Activated CD8-positive, alpha-beta memory T cell treated with anti-CD3 and anti-CD28 coated beads, Interleukin-2, amount 50 U/mL, for 24 hours (primary cell): ENCODE measurements at regions not wholly inside any gene's neighbourhood (a gene's known extent, or its start where the extent isn't known, plus 50 kb on each side); places are given as distances from the start of the nearest gene placed in this dataset.

ENCODE experiments used
- DNase-seq: peaks from one replicate; pipeline ENCODE4 v3.0.0-alpha.2; 2020; ENCODE audit errors: extremely low read depth

DNA sequence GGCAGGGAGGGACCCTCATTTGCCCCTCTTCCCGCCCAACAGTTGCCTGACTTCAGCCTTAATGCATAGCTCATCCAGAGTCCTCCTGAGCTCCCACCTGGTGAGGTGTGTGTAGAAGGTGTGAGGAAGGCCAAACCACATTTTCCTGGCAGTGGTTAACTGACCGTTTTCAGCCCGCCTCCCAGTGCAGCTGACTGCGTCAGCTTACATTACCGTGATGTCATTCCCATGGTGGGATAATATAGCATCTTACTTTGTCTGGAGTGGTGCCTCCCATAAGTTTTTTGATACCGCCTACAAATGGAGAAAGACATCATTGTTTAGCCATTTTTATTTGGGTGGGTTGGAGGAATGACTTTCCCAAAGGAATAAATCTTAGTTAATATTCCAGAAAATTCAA, 151.9 kb downstream of the C9orf152 start:
- DNase-seq: no peak

DNA sequence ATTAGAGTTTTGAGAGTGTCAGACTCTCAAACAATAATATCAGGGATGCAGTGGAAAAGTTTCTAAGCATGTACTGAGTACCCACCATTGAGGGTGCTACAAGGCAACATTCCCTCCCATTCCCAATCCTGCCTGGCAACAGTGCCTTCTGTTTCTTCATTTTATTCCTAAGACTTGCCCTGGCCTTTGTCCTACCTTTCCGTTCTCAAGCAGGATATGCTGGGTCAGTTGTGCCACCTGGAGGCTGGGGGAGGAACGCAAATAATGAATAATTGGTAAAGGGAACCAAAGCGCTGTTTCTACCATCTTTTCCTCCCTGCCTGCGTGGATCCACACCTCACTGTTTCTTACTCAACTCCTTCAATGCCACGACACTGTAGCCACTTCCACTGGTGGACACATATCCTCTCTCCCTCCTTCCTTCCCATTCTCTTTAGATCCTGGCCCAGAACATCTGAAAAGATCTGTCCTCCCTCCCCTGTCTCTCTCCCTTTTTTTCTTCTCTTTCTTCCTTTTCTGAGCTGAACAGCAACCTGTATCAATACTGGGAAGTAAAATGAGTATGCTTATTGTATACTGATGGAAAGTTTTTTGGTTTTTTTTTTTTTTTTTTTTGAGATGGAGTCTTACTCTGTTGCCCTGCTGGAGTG, 149.5 kb downstream of the C9orf152 start:
- no peak for DNase-seq

DNA sequence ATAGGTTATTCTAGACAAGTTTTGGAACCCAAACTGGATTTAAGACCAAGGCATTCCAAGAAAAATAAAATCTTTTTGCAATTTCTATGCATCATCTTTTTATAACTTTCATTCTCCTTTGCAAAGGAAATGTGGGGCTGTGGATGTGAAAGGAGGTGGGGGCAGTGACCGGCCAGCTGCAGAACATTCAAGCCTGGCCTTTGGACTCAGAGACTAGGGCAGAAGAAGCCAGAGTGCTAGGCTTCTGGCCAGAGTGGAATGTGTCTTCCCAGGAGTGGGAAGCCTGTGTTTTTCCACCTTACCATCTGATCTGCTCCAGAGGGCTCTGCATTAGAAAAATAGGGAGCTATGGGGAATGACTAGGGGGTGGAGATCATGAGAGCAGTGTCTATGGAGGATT, 148.5 kb downstream of the C9orf152 start:
- no peak for DNase-seq

DNA sequence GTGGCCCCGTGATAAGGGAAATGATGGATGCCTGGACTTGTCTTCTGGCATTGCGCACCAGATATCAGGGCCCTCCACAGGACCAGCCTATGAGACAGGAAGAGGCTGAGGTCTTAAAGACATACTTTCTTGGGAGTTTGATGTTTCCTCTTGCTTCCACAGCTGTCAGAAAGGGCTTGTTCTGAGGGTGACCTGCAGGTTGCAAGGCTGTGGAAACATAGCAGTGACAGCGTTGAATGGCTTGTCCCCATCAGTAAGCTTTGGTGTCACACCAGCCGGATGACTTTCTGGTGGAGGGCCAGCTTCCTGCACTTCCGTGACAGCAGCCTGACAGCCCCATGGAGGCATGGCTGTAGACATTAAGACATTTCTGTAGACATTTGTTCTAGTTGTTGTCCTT, 143.2 kb downstream of the C9orf152 start:
- DNase-seq: no peak

DNA sequence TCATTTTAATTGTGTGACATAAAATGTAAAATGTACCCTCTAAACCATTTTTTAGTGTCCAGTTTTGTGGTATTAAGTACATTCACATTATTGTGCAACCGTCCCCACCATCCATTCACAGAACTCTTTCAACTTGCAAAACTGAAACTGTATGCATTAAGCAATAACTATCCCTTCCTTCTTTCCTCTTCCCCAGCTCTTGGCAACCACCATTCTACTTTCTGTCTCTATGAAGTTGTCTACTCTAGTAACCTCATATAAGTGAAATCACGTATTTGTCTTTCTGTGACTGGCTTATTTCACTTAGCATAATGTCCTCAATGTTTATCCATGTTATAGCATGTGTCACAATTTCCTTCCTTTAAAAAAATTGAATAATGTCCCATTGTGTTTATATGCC, 142.4 kb downstream of the C9orf152 start:
- DNase-seq: no peak

DNA sequence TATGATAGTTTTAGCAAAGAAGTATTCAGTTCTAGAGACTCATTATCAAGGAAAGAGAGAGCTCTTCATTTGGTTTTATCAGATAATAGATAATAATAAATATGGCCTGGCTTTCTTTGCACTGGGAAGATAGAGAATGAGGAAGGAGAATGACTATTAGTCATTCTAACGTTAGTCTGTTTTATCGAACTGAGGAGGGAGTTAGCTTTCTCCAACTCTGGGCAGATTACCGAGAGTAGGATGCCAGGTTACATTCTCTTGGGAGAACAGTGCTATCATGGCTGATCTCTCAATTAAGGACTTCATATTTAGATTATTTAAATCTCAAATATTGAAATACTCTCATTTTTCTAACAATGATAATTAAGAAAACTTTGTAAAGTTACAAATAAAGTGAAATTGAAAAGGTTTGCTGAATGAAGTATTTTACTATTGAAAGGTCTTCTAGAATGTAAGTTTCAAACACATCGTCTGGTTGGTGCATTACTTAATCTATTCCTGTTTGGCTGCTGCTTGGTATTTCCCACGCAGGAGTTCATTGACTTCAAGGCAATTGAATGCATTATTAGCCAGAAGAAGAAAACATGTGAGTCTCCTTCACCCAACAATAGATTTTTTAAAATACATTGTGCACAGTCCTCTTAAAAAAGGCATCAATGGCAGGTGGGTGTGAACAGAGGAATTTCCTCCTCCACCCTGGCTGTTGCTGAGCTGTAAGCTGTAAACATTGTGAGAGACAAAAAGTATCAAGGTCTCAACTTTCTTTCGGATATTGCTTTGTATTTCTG, 140.8 kb downstream of the C9orf152 start:
- DNase-seq: no peak

DNA sequence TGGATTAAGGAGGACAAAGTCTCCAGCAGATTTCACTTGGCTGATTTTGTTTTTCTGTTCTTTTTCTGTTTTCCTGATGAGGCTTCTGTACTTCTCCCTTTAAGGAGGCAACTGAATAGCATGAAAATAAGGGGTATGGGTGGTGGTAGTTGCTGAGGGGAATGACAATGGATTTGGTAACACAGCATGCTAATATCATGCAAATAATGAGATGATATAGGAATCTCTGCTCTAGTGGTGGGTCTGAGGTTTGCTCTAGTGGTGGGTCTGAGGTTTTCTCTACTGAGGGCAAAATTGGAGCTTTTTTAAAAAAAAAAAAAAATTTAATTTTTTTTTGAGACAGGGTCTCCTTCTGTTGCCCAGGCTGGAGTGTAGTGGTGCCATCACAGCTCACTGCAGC, 139.7 kb downstream of the C9orf152 start:
- no peak for DNase-seq

DNA sequence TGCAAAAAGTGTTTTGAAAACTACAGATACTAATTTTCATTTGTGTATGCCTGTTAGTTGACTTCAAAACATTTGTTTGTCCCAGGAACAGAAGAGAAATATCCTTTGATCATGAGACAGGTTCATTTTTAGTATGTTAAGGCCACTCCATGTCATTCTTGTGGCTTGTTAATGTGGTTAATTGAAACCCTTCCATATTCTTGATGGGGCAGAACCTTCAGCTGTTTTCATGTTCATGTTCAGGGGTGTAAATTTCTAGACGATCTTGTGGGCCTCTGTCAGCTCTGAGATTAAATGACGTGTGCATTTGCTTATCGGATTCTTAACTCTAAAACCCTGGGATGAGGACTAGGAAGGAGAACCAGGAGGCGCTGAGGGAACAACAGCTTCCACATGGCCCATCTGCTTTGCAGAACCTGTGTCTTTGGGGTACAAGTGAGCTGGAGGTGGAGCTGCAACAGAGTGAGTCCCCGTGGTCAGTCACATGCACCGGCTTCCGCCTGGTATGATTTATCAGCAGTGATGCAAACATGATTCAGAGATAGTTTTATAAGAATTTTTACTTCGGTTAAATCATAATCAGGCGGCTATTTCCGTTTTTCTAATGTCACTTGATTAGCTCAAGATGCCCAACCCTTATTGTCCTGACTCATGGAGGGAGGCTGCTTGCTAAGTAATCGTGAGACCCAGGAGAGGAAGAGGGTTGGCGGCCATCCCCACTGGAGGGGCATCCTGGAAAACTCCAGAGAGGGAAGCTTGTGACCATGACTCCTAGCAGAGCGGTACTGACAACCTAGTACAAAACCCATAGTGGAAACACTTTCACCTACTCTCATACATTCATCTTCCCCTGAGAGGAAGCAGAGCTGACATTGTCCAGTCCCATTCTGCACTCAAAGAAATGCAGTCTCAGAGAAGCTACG, 138.4 kb downstream of the C9orf152 start:
- no peak for DNase-seq

DNA sequence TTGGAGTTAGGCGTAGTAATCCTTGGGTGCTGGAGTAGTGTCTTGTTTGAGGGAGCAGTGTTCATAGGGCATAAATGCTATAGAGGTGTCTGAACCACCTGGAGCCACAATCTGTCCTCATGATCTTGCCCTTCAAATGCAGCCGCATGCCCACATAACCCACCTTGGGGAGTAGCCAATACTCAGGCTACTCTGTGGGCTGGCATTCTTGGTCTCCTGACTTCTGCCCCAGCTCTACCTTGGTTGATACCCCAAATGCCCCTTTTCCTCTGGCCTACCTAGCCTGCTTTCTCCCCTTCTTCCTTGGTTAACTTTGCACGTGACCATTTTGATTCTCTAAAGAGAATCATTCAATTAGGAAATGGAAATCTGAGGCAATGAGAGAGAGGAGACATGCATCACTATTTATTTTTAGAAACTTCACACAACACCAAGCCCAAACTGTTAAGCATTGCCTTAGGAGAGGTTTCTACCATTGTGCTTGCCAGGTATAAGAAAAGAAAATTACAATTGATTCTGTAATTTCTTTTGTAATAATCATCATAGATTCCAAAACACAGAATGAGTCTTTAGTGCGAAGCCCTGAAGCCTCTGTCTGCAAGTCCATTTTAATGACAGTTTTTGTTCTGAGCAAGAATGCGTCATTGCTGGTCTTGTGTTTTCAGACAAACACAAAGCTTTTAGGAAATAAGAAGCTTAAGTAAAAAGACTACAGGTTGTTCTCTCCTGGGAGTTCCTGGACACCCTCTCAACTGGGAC, 135.2 kb downstream of the C9orf152 start:
- DNase-seq: no peak

DNA sequence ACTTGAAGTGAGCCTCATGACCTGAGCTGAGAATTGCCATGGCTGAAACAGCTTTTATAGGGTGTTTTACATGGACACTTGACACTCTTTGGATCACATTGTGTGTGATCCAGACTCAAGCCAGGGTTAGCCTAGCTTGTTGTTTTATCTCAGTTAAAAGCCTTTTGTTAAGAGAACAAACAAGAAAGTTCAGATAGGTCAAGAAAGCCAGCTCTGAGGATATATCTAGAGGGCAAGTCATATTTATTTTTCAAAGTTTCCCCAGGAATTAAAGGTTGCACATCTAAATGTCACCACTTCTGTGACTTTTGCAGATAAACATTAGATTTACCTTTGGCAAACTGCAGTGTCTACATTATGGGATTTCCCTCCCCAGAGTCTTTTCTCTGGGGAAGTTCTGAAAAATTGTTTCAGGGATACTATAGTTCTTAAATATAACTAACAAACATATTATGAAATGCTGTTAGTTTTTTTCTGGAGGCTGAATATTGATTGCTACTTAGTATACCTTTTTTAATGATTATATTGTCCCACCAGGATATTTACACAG, 134.5 kb downstream of the C9orf152 start:
- no peak for DNase-seq

DNA sequence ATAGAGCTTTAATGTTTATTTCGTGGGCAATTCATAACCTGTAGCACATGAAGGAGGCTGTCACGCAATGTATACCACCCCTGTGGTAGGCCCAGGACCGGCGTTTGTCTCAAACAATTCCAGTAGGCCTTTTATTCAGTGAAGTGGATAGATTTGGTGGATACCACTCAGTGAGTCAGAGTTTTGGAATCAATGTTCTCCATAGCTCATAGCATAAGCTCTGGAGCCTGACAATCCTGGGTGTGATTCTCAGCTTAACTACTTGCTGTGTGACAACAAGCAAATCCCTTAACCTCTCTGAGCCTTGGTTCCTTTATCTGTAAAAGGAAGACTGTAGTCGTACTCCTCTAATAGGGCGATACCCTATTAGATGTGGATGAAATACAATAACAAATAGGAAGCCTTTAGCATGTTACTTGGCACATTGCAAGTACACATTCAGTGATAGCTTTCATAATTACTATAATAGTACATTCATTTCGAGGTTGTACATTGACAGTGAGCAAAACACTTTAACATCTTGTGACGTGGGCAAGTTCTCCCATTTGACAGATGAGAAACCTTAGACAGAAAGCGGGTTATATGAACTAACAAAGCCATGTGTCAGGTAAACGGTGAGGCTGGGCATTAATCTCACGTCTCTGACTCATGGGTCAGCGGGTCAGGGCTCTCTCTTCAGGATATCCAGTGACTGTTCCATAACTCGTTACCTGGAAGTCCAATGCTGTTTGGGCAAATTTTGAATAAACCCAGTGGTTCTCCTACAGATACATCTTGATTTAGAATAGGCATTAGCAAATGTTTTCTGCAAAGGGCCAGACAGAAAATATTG, 130.8 kb downstream of the C9orf152 start:
- no peak for DNase-seq

DNA sequence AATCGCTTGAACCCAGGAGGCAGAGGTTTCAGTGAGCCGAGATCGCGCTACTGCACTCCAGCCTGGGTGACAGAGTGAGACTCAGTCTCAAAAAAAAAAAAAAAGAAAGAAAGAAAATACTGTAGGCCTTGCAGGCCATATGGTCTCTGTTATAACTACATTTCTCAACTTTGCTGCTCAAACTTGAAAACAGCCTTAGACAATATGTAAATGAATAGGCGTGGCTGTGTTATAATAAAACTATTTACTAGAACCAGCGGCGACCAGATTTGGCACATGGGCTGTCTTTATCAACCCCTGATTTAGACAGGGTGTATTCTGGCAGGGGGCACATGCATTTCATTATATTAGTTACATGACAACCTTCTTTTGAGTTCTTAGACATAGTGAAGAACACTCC, 130.0 kb downstream of the C9orf152 start:
- no peak for DNase-seq

DNA sequence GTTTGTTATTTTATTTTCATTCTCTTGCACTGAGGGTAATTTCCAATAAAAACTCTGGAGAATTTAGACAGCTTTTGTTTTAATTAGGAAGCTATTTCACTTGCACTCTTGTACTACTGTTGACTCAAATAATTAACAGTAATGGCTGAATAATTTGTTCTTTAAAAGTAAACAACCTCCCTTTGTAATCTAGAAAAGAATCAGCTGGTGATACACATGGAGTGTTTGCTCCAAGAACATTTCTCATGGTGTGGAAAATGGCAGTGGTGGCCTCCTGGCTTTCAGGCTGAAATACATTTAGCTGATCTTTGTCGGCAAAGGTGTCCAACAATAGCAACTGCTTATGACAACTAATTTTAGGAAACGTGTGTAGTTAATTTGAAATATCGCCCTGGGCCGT, 129.4 kb downstream of the C9orf152 start:
- no peak for DNase-seq

DNA sequence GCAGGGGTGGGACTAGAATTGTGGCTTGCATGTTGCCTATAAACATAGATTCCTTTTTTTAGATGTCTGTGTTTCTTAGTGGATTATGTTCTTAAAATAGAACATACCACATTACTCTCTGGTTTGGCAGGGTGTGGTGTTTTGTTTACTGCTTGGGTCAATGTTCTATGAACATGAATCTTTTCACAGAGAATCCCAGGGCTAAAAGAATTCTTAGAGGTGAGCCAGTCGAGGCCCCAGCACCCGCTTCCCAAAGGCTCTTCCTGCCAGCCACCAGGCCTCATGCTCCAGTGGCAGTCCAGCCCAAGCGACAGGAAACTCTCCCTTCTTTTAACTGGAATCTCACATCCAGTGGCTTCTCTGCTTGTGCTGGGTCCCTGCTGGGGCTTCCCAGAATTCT, 126.6 kb downstream of the C9orf152 start:
- no peak for DNase-seq

DNA sequence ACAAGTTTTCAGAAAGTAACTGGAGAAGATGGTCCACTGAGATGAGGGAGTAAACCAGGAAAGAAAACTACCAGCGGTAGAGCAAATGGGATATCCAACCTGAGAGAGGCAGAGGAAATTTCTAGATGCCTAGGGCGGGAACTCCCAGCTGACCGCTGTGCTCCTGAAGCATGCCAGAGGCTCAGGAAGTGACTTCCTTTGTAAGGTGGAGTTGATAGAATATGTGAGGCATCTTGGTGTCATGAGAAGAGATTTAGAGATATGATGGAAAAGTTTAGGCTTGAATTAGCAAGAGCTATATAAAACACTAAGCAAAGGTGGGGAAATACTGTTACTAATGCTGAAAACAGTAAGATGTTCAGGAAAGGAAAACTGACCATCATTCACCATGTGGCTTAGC, 124.1 kb downstream of the C9orf152 start:
- no peak for DNase-seq

DNA sequence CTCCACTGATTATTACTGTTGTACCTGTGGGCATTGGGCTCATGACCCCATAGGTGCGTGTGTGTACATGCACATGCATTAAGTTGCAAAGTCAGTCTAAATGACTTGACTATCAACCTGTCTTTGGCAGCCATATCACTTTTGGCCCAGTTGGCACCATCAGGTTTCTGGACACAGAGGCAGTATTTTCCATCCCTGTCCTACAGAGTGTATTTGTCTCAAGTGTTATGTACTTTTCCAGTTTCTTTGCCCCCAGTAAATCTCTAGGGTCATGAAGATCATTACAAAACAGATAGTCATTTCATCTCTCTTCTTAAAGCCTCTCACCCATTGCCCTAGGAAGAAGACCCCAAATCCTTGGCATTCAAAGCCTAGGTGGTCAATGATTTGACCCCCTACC, 121.4 kb downstream of the C9orf152 start:
- DNase-seq: no peak

DNA sequence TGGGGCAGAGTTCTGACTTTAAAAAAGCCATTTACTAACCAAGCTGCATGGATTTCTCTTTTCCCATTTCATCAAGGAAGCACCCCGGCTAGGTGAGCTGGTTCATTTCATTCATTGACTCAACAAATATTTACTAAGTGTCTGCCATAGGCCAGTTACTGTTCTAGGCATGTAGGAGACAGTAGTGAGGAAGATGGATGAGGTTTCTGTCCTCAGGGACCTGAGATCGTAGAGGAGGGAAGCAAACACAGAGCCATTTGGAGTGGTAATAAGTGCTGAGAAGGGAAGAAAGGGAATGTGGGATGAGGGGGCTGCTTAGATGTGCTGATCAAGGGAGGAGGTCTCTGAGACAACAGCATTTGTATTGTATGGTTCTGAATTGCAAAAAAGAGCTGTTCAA, 120.4 kb downstream of the C9orf152 start:
- DNase-seq: no peak

DNA sequence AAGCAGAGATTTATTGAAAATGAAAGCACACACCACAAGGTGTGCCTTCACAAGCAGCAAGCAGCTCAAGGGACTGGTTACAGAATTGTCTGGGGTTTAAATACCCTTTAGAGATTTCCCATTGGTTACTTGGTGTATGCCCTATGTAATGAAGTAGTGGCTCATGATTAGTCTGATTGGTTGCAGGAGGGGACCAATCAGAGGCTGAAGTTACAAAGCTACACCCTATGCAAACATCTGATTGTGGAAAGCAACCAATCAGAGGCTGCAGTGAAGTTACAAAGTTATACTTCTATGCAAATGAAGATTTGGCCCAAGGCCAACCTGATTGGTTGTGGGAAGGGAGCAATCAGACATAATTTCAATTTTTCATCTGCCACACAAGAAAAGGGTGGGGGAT, 119.9 kb downstream of the C9orf152 start:
- no peak for DNase-seq

DNA sequence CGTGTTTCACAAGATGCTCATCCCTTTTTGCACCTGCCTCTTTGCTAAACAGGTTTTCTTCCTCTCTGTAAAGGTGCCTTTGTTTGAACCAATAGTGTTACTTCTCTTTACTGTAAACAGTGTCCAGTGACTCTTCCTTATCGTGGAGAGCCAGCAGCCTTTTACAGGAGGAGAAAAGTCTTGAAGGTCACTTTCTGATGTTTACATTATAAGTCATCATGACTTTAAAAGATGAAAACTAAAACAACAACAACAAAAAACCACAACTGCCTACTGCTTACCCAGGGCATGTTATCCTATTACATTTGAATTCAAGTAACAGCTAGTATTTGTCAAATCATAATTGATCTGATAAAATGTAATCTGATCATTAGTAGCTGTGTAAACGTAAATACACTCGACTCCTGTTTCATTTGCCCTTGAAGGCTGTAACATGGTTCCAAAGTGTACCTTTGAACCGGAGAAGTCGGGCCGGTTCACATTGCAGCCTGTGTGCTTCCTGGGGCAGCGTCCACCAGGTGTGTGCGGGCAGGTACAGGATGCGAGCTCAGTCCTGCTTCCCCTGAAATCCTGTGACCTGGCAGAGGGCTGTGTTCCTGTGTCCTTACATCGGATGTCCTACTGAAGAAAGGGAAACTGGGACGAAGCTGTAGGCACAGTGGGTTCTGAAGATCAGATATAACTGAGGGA, 118.1 kb downstream of the C9orf152 start:
- DNase-seq: no peak

DNA sequence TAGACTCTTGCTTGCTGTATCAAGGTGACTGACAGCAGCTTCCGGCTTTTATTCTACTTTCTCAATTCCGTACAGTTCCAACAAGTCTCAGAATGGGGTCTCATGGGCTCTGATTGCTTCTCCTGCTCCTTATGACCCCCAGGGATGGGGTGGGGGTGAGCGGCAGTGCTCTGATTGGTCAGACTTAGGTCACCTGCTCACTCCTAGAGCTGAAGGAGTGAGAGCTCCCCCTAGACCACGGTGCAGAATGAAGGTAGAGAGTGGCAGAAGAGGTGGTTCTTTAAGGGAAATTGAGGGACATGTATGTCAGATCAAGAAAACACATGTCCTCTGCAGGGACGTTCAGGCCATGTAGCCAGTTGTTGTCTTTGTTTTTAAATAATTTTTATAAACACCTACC, 115.2 kb downstream of the C9orf152 start:
- no peak for DNase-seq
